ENCODE measurements at regions not wholly inside any gene's neighbourhood (a gene's known extent, or its start where the extent isn't known, plus 50 kb on each side); places are given as distances from the start of the nearest gene placed in this dataset.
"Not testable (repeated sequence)": the region's sequence is repeated elsewhere in the genome, so short reads cannot be mapped to it uniquely, and the experiment has no call there.

DNA sequence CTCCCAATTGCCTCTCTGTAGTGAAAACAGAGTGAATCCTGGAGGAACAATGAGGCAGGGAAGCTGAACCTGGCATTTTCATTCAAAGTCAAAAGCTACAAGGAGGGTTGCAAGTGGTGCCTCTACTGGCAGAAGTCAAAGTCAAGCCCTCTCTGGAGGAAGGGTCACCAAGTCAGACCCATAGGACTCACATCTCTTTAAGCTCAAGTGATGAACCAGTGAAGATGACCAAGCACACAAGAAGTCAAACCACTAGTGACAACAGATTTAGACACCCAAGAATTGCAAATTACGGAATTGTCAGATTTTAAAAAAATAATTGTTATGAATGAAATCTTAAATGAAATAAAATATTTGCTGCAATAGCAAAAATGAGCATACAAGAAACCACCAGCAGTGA is 81.1 kb upstream of the ATP1B1 start:
- in situ Hi-C loops (cut with HindIII; ENCODE audit: low sequenced_read_pairs): no loop called here

DNA sequence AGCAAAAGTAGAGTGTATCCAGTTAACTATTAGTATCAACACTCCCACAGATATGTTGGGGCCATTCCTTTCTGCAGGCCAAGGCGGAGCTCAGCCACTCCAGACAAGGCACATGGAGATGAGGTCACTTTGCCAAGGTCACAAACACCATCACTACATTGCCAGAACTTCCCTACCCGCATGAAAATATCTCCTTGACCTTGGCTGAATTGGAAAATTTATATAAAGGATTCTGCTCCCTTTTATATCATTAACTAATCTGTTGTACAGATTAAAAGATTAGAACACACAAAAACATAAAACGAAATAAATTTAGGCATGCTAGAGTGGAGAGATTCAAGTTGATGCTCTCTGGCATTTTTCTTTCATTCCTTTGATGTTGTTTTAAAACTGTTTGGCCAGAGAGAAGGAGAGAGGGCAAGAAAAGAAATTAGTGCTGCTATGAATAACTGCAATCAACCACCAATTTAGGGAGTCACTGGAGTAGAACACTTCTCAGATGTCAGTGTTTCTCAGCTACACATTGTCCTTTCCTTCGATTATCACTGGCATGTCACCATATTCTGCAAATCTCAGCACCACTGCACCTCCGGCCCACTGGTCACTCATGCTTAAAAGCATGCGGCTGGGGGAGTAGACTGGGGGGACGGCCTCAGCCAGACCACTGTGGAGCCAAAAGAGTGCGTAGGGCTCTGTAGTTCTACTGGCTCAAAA is 78.7 kb upstream of the ATP1B1 start:
- DNase-seq (ENCODE audit: low spot score): no peak
- in situ Hi-C loops (cut with HindIII; ENCODE audit: low sequenced_read_pairs): no loop called here

More for the DNA sequence above, 81.1 kb upstream of the ATP1B1 start:
- no peak for DNase-seq (ENCODE audit: low spot score)

DNA sequence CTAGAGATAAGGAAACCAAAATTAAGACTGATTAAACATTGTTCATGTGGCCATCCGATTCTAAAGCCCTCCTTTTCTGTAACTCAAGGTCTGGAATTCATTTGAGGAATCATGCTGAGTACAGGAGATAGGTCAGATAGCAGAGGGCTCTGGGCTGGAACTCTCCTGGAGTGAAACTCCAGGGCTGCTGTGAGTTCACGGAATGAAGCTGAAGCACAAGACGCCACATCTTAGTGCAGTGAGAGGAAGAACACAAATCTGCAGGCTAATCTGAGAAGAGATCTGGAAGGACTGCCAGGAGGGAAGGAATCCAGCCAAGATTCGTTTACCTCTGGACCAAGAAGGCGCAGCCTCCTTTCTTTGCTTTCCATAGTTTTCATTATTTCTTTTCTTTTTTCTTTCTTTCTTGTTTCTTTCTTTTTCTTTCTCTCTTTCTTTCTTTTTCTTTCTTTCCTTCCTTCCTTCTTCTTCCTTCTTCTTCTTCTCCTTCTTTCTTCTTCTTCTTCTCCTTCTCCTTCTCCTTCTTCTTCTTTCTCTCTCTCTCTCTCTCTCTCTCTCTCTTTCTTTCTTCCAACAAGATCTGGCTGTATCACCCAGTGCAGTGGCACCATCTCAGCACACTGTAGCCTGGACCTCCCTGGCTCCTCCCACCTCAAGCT is 74.8 kb upstream of the ATP1B1 start:
- in situ Hi-C loops (cut with HindIII; ENCODE audit: low sequenced_read_pairs): no loop called here
- DNase-seq (ENCODE audit: low spot score): no peak

DNA sequence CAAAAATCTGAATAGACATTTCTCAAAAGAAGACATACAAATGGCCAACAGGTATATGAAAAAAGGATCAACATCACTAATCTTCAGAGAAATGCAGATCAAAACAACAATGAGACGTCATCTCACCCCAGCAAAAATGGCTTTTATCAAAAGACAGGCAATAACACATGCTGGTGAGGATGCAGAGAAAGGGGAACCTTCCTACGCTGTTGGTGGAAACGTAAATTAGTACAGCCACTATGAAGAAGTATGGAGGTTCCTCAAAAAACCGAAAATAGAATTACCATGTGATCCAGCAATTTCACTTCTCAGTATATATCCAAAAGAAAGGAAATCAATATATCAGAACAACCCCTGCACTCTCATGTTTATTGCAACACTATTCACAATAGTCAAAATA is 65.1 kb upstream of the ATP1B1 start:
- in situ Hi-C loops (cut with HindIII; ENCODE audit: low sequenced_read_pairs): no loop called here

DNA sequence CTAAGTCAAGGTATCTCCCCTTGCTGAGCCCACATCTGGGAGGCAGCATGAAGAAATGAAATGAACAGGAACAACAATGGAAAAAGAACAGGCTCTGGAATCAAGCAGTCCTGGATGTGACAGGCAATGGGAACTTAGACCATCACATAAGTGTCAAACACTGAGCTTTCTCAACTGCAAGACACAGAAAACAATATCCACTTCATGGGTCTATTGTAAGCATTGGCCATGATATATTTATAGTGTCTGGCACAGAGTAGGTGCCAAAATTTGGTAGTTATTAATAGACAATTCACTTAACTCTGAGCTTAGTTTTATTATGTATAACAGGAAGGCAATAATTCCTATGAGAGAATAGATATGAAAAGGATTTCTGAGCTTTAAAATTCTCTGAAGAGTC is 64.1 kb upstream of the ATP1B1 start:
- DNase-seq (ENCODE audit: low spot score): no peak
- in situ Hi-C loops (cut with HindIII; ENCODE audit: low sequenced_read_pairs): no loop called here

More for the DNA sequence above, 65.1 kb upstream of the ATP1B1 start:
- DNase-seq (ENCODE audit: low spot score): no peak

DNA sequence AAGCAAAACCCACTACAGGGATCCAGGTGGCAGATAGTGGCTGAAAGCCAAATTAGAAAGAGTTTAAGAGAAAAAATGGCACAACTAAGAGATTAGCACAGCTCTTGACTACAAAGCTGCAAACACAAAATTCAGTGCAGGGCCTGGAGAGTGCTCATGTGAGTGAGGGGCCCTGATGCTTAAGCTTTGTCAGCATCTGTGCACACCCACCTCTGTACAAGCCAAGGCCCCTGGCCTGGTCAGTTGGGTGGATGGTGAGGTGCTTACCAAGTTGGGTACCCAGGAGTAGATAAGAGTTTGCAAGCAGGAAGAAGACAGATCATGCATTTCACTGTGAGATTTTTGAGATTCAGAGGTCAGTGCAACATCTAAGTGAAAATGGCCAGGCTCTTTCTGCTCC is 62.7 kb upstream of the ATP1B1 start:
- peak; percentile 9 for DNase-seq (ENCODE audit: low spot score)
- in situ Hi-C loops (cut with HindIII; ENCODE audit: low sequenced_read_pairs): no loop called here

DNA sequence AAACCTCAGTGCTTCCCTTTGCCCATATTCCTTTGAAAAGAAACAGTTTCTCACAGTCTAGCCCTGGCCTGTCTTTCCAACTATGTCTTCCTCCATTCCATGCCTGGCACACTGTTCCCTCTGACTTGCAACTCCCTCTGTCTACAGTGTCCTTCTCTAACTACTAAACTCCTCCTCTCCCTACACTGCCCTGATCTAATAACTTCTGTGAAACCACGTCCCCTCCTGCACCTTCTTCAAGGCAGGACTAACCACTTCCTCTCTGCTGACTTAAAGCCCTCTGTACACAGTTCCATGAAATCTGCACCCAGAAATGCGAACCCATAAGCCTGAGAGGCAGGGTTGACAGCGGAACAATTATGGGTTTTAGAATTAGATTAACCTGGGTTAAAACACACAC is 62.2 kb upstream of the ATP1B1 start:
- DNase-seq (ENCODE audit: low spot score): peak; percentile 2
- in situ Hi-C loops (cut with HindIII; ENCODE audit: low sequenced_read_pairs): no loop called here

DNA sequence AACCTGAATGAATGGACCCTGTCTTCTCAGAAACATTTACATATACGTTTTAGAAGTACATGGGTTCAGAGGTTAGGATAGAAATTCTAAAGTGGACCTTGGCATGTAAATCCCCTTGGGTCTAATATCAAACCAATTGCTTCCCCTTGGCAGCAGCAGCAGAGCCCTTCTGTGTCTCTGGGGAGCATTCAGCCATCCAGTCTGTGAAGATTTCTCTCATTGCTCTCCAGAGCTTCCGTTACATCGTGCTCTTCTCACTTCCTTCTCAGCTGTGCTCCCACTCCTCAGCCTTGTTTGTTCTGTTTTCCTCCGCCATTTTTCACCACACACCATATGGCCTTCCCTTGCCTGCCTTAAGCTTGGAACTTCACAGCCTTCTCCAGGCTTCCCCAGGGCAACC is 61.5 kb upstream of the ATP1B1 start:
- in situ Hi-C loops (cut with HindIII; ENCODE audit: low sequenced_read_pairs): no loop called here
- DNase-seq (ENCODE audit: low spot score): no peak

DNA sequence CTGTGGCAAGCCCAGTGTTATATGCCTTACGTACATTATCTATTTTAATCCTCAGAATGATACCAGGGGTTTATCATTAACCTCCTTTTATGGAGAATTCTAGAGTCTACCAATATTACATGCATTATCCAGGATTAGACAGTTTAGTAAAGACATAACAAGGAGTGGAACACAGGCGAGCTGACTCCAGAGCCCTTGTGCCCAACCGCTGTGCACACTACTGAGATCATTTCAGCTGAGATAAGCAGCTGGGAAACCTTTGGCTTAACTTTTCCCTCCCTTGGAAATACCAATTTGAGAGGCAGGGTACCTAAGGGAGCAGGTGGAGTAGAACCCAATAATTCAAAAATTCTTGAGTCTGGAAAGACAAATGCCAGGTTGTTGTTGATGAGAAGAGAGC is 59.8 kb upstream of the ATP1B1 start:
- in situ Hi-C loops (cut with HindIII; ENCODE audit: low sequenced_read_pairs): no loop called here
- no peak for DNase-seq (ENCODE audit: low spot score)

DNA sequence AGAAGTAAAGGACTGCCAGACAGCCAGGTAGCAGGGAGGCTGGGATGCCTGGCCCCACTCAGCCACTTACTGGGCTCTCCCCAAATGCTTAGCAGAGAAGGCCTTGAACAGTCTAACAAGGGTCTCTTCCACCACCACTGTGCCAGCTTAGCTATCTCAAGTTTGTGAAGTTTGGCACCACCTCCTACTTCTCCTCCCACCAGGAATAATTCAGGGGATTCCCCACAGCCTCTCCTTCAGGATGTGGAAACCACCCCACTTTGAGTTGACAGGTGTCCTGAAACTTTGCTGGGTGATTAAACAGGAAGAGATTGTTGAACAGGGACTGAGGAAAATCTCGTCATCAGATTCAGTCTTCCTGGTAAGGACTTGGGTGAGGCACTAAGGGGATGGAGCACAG is 59.4 kb upstream of the ATP1B1 start:
- DNase-seq (ENCODE audit: low spot score): no peak
- in situ Hi-C loops (cut with HindIII; ENCODE audit: low sequenced_read_pairs): no loop called here

DNA sequence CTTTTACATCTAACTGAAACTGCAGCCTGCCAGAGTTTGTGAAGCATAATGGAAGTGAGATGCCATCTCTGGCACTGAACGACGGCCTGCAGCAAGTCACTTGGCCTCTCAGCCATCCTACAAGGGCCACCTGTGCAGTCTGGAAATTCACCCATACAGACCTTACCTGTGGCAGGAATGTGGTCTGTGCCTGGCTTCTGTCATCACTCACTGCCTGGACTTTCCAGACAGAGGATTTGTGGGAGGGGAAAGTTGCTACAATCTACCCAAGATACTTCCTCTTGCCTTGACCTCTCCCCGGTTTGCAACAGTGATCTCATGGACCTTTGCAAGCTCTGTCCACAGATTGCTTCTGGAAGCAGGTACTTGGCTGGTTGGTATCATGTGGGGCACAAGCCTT is 58.4 kb upstream of the ATP1B1 start:
- no peak for DNase-seq (ENCODE audit: low spot score)
- in situ Hi-C loops (cut with HindIII; ENCODE audit: low sequenced_read_pairs): no loop called here

DNA sequence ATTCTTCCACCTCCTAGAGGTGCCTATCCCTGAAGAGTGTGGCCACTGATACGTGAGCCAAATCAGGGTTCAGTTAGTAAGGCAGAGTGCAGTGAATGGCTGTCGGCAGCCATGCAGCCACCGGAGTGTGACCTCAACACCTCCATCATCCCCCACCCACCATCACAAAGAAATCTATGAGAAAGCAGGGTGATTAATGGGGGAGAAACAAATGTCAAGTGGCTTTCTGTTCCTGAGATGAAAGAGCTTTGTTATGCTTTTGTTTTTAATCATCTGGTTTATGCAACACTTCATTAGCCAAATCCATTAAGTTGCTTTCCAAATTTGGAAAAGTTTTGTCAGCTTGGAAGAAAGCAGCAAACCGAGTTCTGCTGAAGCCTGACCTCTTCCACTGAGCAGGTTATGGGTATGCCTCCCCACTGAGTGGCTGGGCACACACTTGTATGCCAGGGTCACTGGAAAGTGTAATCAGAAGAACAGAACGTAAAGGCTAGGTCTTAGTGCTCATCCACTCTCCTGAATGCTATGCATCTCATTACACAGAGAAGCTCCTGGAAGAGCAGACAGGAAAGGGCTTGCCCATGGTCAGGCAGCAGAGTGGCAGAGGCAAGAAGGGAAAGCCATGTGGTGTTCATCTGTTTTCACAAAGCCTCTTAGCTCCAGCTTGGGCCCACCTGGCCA is 57.1 kb upstream of the ATP1B1 start:
- in situ Hi-C loops (cut with HindIII; ENCODE audit: low sequenced_read_pairs): no loop called here

DNA sequence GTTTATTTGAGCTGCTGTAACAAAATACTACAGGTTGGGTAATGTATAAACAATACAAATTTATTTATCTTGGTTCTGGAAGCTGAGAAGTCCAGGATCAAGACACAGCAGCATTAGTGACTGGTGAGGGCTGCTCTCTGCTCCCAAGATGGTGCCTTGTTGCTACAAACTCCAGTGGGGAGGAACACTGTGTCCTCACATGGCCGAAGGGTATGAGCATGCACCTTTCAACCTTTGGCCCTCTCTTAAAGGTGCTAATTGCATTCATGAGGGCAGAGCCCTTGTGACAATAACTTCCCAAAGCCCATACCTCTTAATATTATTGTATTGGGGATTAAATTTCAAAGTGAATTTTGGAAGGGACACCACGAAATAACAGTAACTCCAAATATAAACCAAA is 55.3 kb upstream of the ATP1B1 start:
- DNase-seq (ENCODE audit: low spot score): no peak
- in situ Hi-C loops (cut with HindIII; ENCODE audit: low sequenced_read_pairs): no loop called here

More for the DNA sequence above, 57.1 kb upstream of the ATP1B1 start:
- DNase-seq (ENCODE audit: low spot score): no peak

DNA sequence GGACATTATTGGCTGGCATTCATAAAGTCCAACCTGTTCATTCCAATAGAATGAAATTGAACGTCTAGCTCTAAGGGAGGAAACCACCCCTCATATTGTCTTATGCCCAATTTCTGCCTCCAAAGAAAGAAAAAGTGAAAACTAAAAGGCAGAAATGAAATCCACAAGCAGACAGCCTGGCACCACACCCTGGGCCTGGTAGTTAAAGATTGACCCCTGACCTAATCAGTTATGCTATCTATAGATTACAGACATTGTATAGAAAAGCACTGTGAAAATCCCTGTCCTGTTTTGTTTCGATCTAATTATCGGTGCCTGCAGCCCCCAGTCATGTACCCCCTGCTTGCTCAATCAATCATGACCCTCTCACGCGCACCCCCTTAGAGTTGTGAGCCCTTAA is 54.3 kb upstream of the ATP1B1 start:
- not testable (repeated sequence) for DNase-seq (ENCODE audit: low spot score)

DNA sequence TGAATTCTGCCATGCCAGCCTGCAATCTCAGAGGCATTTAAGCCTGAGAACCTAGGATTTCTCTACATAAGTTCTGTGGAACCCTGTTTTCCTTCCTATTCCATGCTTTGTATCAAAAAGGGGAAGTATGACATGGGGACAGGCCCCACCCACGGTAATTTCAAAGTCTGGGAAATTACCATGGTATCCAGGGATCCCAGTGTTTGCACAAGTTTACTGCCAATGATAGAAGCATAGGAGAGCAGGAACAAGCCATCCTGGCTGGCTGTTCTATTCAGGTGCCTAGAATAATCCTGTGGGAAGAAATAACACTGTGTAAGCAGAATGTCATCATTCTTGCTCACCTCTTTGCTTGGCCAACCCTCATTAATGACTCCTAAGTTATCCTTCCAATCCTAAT is 53.8 kb upstream of the ATP1B1 start:
- no peak for DNase-seq (ENCODE audit: low spot score)
- in situ Hi-C loops (cut with HindIII; ENCODE audit: low sequenced_read_pairs): no loop called here

More for the DNA sequence above, 54.3 kb upstream of the ATP1B1 start:
- in situ Hi-C loops (cut with HindIII; ENCODE audit: low sequenced_read_pairs): not testable (repeated sequence)

DNA sequence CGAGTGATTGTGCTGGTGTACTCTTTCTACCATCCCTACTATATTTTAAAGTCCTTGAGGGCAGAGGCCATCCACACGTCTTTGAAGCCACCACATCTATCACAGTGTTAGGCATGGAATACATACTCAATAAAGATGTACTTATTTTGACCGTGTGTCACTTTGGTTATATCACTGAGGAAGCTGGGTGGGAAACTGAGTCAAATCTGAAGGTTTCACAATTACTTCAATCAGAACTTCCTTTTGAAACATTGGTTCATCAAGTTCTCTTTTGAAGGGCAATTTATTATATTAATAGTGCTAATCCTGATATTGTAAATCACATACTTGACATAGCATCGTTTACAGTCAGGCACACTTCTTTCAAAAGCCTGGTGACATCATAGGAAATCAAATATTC is 53.3 kb upstream of the ATP1B1 start:
- DNase-seq (ENCODE audit: low spot score): no peak
- in situ Hi-C loops (cut with HindIII; ENCODE audit: low sequenced_read_pairs): no loop called here
